HG03565 (cell line): ENCODE measurements at regions not wholly inside any gene's neighbourhood (a gene's known extent, or its start where the extent isn't known, plus 50 kb on each side); places are given as distances from the start of the nearest gene placed in this dataset.
"Not testable (repeated sequence)": the region's sequence is repeated elsewhere in the genome, so short reads cannot be mapped to it uniquely, and the experiment has no call there.

Source experiments
- ATAC-seq: cut with Tn5 transposase; IDR thresholded peaks from one replicate; pipeline ENCODE4 v1.9.1; 2021; ENCODE audit warnings: mild to moderate bottlenecking, moderate library complexity; ENCODE audit not compliant: unreplicated experiment

DNA sequence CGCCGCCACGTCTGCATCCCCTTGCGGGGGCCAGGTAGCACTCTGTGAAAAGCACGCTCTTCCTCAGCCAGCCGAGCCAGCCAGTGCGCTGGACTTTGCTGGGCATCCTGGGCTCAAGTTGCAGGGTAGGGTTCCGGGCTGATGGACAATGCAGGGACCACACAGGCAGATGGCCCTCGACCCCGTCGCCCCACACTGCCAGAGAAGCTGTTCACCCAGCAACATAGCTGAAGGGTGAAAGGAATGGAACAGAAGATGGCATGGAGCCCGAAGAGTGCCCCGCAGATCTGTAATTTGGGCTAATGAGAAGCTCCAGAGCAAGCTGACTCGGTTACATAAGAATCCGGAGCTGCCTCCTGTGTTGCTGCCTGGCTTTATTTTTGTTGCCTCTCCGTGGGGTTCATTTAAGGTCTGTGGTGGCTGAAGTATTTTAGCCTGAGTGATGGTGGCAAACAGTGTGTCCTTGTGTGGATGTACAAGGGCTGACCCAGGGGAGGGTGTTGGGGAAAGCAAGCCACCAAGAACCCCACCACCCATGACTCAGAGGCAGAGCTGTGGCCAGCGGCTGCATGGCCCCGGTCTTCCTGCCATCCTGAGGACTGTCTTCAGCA is 105.8 kb downstream of the SOX1 start:
- no peak for ATAC-seq

GRCh38 chr13:112174476-112175110 is 107.6 kb downstream of the SOX1 start:
- no peak for ATAC-seq

- ATAC-seq = no peak
These were observed 108.5 kb downstream of the SOX1 start for GRCh38 chr13:112175162-112176075.

GRCh38 chr13:112176141-112177119 is 109.5 kb downstream of the SOX1 start:
- not testable (repeated sequence) for ATAC-seq

- ATAC-seq = no peak
These were observed 110.7 kb downstream of the SOX1 start for GRCh38 chr13:112177450-112178288.

- no peak for ATAC-seq
These were observed 111.8 kb downstream of the SOX1 start for GRCh38 chr13:112178769-112179168.

GRCh38 chr13:112179421-112179820 is 112.5 kb downstream of the SOX1 start:
- no peak for ATAC-seq

DNA sequence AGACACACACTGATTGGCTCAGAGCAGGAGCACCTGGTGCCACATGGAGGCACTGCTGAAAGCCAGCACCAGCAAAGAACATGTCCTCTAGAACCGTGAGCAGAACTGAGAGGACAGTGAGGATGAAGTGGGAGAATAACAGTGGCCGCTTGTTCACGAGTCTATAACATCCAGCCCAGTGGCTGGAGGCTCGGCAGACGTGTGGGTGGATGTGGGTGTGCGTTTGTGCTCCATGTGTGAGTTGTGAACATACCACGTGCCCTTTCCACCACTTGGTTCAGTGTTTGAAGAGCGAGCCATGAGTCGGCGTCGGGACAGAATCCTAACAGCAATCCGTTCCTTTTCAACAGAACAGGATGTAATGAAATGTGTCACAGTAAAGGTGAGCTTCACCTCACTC is 113.0 kb downstream of the SOX1 start:
- ATAC-seq = no peak

DNA sequence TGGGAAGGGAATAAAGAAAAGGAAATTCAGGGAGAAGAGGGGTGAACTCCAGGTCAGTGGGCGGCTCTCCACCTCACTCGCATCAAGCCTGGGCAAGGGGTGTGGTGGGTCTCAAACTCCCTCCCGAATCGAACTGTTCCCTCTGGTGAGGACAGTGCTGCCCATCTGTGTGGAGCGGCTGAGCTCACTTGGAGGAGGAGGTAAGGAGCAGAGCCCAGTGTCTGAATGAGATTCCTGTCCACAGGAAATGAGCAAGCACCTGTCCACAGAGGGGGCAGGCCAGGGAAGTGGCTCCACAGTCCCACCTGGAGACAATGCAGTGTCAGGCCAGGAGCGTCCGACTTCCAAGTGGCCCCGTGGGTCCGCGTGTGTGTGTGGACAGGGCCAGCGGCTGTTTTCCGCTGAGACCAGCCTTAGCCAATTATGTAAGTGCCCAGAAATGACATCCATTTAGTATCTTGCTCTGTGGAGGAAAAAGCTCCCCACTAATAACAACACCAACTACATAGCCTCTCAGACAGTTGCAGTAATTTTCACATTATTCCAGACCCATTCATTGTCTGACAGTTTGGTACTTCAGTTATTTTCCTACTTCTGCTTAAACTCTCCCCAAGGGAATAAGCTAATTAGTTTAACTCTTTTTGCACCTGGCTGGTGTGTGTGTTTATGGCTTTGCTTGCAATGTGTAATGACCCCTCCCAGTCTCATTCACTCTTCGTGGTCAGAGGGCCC is 114.6 kb downstream of the SOX1 start:
- ATAC-seq = no peak

- ATAC-seq = no peak
These were observed 115.3 kb downstream of the SOX1 start for GRCh38 chr13:112182251-112182650.

DNA sequence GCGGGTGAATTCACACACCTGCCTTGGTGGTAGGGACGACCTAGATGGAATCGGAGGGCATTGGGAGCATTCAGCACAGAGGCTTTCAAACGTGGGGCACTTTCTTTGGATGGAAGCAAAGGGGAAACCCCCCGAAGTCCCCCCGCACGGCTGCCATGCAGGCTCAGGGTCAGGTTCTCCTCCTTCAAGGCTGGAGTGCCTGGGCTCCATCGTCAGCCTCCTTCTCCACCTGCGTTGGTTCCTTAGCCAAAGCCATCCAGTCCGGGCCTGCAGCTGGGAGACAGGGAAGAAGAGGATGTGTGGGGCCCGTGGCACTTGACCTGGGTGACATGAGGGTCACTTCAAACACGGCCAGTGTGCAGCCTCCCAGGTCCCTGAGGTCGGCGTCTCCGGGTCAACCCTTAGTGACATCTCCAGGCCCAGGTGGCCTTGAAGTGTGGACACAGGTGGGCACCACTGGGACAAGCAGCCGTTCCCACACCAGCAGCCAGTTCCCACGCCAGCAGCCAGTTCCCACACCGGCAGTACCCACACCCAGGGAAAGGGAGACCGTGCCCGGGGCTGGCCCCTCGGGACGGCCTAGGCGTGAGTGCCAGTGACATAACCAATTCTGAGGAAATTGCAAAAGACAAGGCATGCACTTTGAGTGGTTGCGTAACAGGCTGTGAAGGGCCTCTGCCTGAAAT is 116.0 kb downstream of the SOX1 start:
- ATAC-seq = no peak

DNA sequence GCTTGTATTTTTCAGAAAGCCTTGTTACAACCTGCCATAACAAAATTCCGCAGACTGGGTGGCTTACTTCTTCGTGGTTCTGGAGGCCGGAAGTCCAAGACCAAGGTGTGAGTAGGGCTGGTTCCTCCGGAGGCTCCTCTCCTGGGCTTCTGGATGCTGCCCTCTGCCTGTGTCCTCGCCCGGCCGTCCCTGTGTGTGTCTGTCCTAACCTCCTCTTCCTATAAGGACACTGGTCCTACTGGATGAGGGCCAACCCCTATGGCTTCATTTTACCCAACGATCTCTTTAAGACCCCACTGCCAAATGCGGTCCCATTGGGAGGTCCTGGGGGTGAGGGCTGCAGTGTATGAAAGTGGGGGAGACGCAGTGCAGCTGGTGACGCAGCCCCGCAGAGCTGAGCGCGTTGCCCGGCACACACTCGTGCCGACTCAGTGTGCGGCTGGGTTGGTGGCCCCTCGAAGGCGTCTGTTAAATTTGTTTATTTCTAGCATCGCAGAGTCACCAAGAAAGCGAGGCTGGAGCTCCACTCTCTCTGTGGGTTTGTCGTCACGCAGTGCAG is 116.7 kb downstream of the SOX1 start:
- ATAC-seq = no peak

DNA sequence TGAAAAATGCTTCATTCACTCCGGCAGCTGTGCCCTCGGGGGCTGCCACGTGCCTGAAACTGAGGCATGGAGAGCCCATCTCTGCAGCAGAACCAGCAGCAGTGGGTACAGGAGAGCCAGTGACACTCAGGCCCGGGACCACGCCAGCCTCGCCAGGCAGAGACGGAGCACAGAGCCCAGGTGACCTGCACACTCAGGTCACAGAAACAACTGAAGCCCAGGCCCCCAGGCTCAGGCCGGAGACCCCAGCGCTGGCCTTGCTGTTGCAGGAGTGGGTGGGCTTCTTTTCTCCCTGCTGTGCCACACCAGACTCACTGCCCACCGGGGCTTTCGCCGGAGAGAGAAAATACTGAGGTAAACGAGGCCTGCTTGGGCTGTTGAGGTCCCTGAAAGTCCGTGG is 117.3 kb downstream of the SOX1 start:
- no peak for ATAC-seq

GRCh38 chr13:112184851-112185371 is 118.0 kb downstream of the SOX1 start:
- ATAC-seq = no peak

- no peak for ATAC-seq
These were observed 118.5 kb downstream of the SOX1 start for GRCh38 chr13:112185466-112185865.

- ATAC-seq = no peak
These were observed 119.1 kb downstream of the SOX1 start for GRCh38 chr13:112186091-112186490.

GRCh38 chr13:112187527-112188297 is 120.8 kb downstream of the SOX1 start:
- no peak for ATAC-seq
